ENCODE measurements at regions not wholly inside any gene's neighbourhood (a gene's known extent, or its start where the extent isn't known, plus 50 kb on each side); places are given as distances from the start of the nearest gene placed in this dataset.

DNA sequence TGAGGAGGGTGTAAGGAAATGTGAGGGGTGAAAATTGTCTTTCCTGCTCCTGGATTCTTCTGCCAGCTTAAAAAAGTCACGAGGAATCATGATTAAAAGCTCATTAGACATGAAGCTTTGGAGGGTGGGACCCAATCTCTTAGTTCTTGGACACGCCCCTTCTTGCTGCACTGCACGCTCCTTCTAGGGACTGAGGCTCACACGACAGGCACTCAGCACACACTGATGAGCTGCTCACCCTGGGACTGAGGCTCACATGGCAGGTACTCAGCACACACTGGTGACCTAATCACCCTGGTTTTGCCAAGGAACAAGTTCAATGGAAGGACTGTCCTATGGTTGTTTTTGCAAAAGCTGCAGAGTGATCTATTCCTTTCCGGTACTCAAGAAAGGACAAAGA is 65.8 kb upstream of the ELMO1 start:
- TF ChIP-seq, protein P1, sequence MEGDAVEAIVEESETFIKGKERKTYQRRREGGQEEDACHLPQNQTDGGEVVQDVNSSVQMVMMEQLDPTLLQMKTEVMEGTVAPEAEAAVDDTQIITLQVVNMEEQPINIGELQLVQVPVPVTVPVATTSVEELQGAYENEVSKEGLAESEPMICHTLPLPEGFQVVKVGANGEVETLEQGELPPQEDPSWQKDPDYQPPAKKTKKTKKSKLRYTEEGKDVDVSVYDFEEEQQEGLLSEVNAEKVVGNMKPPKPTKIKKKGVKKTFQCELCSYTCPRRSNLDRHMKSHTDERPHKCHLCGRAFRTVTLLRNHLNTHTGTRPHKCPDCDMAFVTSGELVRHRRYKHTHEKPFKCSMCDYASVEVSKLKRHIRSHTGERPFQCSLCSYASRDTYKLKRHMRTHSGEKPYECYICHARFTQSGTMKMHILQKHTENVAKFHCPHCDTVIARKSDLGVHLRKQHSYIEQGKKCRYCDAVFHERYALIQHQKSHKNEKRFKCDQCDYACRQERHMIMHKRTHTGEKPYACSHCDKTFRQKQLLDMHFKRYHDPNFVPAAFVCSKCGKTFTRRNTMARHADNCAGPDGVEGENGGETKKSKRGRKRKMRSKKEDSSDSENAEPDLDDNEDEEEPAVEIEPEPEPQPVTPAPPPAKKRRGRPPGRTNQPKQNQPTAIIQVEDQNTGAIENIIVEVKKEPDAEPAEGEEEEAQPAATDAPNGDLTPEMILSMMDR (conservative IDR thresholded peaks at IDR 0.05): no peak
- Mint-ChIP-seq H3K4me1 (no peaks in the 10 kb centered on the region), H3K9me3 (no peaks in the 10 kb centered on the region), H3K4me3 (no peak overlapping the region), H3K27me3 (ENCODE audit: low read depth) (no peaks in the 10 kb centered on the region), H3K27ac (ENCODE audit: unreplicated experiment) (no peak overlapping the region), H3K36me3 (ENCODE audit: low read depth) (no peaks in the 10 kb centered on the region)
- DNase-seq (ENCODE audit: low read depth, low spot score): no peak

DNA sequence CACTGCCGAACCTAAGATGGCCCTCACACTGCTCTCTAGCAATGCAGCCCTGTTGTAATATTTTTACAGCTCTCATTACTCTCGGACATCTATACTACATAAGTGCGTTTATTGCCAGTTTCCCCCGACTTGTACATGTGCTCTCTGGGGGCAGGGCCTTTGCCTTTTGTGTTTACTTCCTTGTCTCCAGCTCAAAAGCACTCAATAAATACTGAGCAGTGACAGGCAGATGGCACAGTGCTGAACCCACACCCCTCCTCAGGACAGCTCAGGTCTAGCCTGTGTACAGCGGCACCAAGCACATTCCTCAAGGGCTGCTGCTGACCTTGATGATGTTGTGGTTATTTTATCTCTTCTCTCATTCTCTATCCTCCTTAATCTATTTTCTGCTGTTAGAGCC is 68.0 kb upstream of the ELMO1 start:
- H3K4me3 Mint-ChIP-seq: no peak overlapping the region
- H3K27me3 Mint-ChIP-seq (ENCODE audit: low read depth): peaks cover 2% of the 10 kb centered on the region
- H3K36me3 Mint-ChIP-seq (ENCODE audit: low read depth): no peaks in the 10 kb centered on the region
- no peak for DNase-seq (ENCODE audit: low read depth, low spot score)
- TF ChIP-seq, protein P1 (conservative IDR thresholded peaks at IDR 0.05): no peak
- H3K4me1 Mint-ChIP-seq: no peaks in the 10 kb centered on the region
- no peak overlapping the region for H3K27ac Mint-ChIP-seq (ENCODE audit: unreplicated experiment)
- no peaks in the 10 kb centered on the region for H3K9me3 Mint-ChIP-seq

DNA sequence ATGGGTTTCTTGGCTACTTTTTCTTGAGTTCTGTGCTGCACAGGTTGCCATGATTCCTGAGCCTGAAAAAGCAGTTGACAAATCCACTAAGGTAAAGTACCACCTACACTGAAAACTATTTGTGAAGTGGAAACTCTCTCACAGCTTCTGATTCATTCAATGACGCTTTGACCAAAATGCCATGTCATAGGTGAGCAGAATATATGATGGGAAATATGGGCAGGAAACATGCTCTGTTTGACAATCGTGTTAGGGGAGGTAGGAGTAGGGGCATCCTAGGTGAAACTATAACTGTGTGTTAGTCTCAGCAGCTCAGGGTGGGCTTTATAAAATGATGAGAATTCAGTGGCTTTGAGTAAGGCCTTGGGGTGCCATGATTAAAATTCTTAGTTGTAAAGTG is 69.6 kb upstream of the ELMO1 start:
- no peaks in the 10 kb centered on the region for H3K9me3 Mint-ChIP-seq
- no peak overlapping the region for H3K27ac Mint-ChIP-seq (ENCODE audit: unreplicated experiment)
- H3K36me3 Mint-ChIP-seq (ENCODE audit: low read depth): no peaks in the 10 kb centered on the region
- H3K4me1 Mint-ChIP-seq: no peaks in the 10 kb centered on the region
- H3K4me3 Mint-ChIP-seq: no peak overlapping the region
- TF ChIP-seq, protein P1 (conservative IDR thresholded peaks at IDR 0.05): no peak
- peaks cover 2% of the 10 kb centered on the region for H3K27me3 Mint-ChIP-seq (ENCODE audit: low read depth)
- DNase-seq (ENCODE audit: low read depth, low spot score): no peak

DNA sequence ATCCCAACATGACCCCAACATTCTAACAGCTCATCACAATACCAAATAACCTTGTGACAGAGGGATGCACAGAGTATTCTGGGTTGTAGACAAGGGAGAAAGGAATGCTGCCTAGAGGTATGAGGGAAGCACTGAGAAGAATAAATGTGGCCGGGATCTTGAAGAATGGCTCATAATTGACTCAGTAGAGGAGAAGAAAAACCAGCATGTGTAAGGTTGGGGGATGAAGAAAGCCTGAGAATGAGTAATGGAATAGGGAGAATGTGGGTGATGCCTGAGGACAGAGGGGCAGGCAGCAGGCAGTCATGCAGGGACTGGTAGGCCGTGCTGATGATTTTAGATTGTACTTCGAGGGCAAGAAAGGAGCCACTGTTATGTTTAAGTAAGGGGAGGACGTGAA is 75.4 kb upstream of the ELMO1 start:
- H3K9me3 Mint-ChIP-seq: no peaks in the 10 kb centered on the region
- H3K27me3 Mint-ChIP-seq (ENCODE audit: low read depth): peaks cover 2% of the 10 kb centered on the region
- TF ChIP-seq, protein P1 (conservative IDR thresholded peaks at IDR 0.05): no peak

DNA sequence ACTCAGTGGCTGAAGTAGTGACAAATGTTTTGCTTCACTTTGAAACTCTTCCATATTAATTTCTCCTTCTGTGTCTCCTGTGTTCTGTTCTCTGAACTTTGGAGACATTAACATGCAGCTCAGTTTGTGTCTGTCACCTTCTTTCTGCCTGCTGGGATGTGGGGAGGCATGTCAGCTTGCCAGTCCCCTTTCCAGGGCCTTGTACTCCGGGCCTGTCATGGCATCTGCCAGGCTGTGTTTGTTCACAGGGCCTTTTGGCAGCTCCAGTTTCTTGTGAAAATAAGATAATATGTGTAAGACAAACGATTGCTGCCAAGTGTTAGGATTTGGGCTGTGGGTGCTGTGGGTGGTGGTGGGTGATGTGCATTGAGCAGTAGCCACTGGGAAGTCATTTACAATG is 76.1 kb upstream of the ELMO1 start:
- H3K27me3 Mint-ChIP-seq (ENCODE audit: low read depth): peaks cover 2% of the 10 kb centered on the region
- no peaks in the 10 kb centered on the region for H3K4me1 Mint-ChIP-seq
- H3K27ac Mint-ChIP-seq (ENCODE audit: unreplicated experiment): no peak overlapping the region
- no peaks in the 10 kb centered on the region for H3K9me3 Mint-ChIP-seq
- no peak for DNase-seq (ENCODE audit: low read depth, low spot score)
- no peak overlapping the region for H3K4me3 Mint-ChIP-seq
- no peaks in the 10 kb centered on the region for H3K36me3 Mint-ChIP-seq (ENCODE audit: low read depth)
- TF ChIP-seq, protein P1 (conservative IDR thresholded peaks at IDR 0.05): no peak

More for the DNA sequence above, 75.4 kb upstream of the ELMO1 start:
- no peak overlapping the region for H3K4me3 Mint-ChIP-seq
- no peaks in the 10 kb centered on the region for H3K36me3 Mint-ChIP-seq (ENCODE audit: low read depth)
- no peak for DNase-seq (ENCODE audit: low read depth, low spot score)
- H3K4me1 Mint-ChIP-seq: no peaks in the 10 kb centered on the region
- no peak overlapping the region for H3K27ac Mint-ChIP-seq (ENCODE audit: unreplicated experiment)

DNA sequence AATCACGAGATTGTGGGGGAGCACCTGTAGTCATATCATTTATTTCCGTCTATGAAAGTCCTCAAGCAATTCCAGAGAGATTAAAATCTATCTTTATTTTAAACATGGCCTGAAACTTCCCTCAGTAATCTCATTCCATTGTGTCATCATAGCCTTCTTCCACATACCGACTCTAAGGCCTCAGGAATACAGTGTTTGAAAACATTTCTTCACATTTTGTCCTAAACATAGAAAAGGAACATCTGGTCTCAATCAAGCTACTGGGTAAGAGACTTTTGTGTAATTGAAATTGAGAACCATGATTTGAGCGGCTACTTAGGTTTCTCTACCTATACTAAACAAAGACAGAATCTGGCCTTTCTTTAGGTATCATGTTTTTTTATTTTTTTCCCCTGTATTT is 78.0 kb upstream of the ELMO1 start:
- Mint-ChIP-seq H3K27ac (ENCODE audit: unreplicated experiment) (no peak overlapping the region), H3K4me3 (no peak overlapping the region), H3K27me3 (ENCODE audit: low read depth) (no peaks in the 10 kb centered on the region), H3K36me3 (ENCODE audit: low read depth) (no peaks in the 10 kb centered on the region), H3K9me3 (no peaks in the 10 kb centered on the region), H3K4me1 (no peaks in the 10 kb centered on the region)
- TF ChIP-seq, protein P1 (conservative IDR thresholded peaks at IDR 0.05): no peak
- DNase-seq (ENCODE audit: low read depth, low spot score): no peak

All from neural crest cell (in vitro differentiated cells).